ENCODE measurements at regions not wholly inside any gene's neighbourhood (a gene's known extent, or its start where the extent isn't known, plus 50 kb on each side); places are given as distances from the start of the nearest gene placed in this dataset.
"Not testable (repeated sequence)": the region's sequence is repeated elsewhere in the genome, so short reads cannot be mapped to it uniquely, and the experiment has no call there.

GRCh38 chr1:121443001-121443540 is 258.3 kb downstream of the SRGAP2C start:
- DNase-seq (no peak), ATAC-seq (no peak)
- 78% methylated on average over 4 of the region's 4 CpGs for WGBS
- H3K4me1 ChIP-seq (ENCODE audit: control insufficient read depth, insufficient read depth, low read length), result no peaks in the 10 kb centered on the region
- no peaks in the 10 kb centered on the region for H3K27me3 ChIP-seq (ENCODE audit: control insufficient read depth, insufficient read depth)
- H3K4me3 ChIP-seq (ENCODE audit: low read length), result no peak overlapping the region
- intact Hi-C loops (cut with DNase I), result no loop called here
- H3K9me3 ChIP-seq (ENCODE audit: control insufficient read depth, low read length), result no peaks in the 10 kb centered on the region
- H3K27ac ChIP-seq (ENCODE audit: low read length), result no peak overlapping the region

DNA sequence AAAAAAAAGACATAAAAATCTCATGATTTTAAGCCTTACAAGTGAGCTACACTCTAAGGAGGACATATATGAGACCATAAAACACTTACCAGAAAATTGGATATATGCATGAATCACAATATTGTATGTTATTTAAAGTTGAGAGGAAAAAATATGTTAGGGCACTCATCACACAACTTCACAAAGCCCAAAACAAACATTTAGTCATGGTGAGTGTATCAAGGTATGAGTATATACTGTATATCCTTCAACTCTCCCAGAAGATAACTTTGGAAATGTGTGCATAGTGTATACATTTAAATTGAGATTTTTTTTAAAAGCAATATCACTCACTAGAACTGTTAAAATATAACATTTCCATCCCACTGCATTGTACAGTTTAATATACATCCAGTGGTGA is 259.3 kb downstream of the SRGAP2C start:
- no peak for ATAC-seq
- no peaks in the 10 kb centered on the region for H3K4me1 ChIP-seq (ENCODE audit: control insufficient read depth, insufficient read depth, low read length)
- no peaks in the 10 kb centered on the region for H3K9me3 ChIP-seq (ENCODE audit: control insufficient read depth, low read length)
- DNase-seq, result no peak
- H3K4me3 ChIP-seq (ENCODE audit: low read length), result no peak overlapping the region
- intact Hi-C loops (cut with DNase I), result no loop called here
- no peak overlapping the region for H3K27ac ChIP-seq (ENCODE audit: low read length)
- no peaks in the 10 kb centered on the region for H3K27me3 ChIP-seq (ENCODE audit: control insufficient read depth, insufficient read depth)

DNA sequence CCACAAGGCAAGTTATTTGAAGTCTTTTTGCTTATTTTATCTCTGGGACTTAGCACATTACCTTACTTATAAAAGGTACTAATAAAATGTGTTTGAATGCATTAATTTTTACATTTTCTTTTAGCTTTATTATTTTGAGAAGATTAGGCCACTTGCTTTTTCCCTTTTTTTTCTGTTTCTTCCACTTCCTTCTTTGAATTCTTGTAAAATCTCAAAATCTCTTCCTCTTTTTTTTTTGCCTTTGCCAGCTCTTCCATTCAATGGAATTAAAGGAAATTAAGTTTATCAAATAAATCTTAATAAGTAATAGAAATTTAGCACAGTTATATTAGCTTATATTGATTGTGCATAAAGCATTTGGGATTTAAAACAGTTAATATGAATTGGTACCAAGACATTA is 260.9 kb downstream of the SRGAP2C start:
- no peak for DNase-seq
- intact Hi-C loops (cut with DNase I), result no loop called here
- no peaks in the 10 kb centered on the region for H3K9me3 ChIP-seq (ENCODE audit: control insufficient read depth, low read length)
- no peaks in the 10 kb centered on the region for H3K27me3 ChIP-seq (ENCODE audit: control insufficient read depth, insufficient read depth)
- no peak for ATAC-seq
- H3K4me3 ChIP-seq (ENCODE audit: low read length), result no peak overlapping the region
- no peak overlapping the region for H3K27ac ChIP-seq (ENCODE audit: low read length)
- H3K4me1 ChIP-seq (ENCODE audit: control insufficient read depth, insufficient read depth, low read length), result no peaks in the 10 kb centered on the region

DNA sequence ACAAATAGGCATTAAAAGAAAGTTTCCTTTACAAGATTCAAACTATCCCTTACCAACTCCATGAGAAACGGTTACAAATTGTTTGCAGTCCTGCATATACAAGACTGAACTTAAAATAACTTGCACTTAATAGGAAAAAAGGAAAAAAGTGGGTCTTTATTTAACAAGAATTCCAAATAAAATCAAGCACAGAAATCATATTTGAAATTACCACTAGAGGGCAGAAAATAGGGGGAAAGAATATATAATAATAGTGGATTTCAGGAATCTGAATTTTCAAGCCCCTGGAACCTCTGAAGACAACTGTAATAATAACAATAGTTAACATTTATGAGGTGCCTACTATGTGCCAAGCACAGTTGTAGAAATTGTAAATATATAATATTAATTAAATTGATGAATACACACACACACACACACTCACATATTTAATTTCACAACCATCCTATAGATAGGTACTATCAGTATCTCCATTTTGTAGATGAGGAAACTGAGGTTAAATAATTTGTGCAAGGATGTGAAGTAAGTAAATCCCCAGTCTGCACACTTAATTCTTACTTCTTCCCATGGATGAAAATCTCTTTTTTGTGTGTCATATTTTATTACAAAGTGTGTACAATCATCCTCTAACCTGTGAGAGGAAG is 262.6 kb downstream of the SRGAP2C start:
- H3K27ac ChIP-seq (ENCODE audit: low read length); H3K9me3 ChIP-seq (ENCODE audit: control insufficient read depth, low read length); DNase-seq; intact Hi-C loops (cut with DNase I); ATAC-seq; H3K4me1 ChIP-seq (ENCODE audit: control insufficient read depth, insufficient read depth, low read length); H3K4me3 ChIP-seq (ENCODE audit: low read length); H3K27me3 ChIP-seq (ENCODE audit: control insufficient read depth, insufficient read depth): not testable (repeated sequence)
- 11% methylated on average over 1 of the region's 1 CpG for WGBS

DNA sequence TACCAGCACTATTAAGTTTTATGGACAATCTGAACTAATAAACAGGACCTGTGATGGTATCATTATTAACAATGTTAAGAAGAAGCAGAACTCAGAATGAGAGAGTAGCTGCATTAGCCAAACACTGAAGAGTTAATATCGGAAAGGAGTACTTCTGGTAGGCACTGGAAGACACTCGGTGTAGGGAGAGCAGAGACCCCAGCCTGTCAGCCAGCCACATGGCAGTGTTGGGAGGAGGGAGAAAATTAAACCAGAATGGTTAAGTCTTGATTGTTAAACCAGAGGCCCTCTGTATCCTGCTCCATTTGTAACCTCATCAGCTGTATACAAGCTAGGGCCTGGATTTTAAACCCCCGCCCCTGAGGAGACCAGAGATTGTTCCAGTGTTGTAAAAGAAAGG is 263.3 kb downstream of the SRGAP2C start:
- WGBS, result 84% methylated on average over 3 of the region's 3 CpGs
- intact Hi-C loops (cut with DNase I); H3K9me3 ChIP-seq (ENCODE audit: control insufficient read depth, low read length); H3K4me1 ChIP-seq (ENCODE audit: control insufficient read depth, insufficient read depth, low read length); H3K4me3 ChIP-seq (ENCODE audit: low read length); DNase-seq; ATAC-seq; H3K27ac ChIP-seq (ENCODE audit: low read length); H3K27me3 ChIP-seq (ENCODE audit: control insufficient read depth, insufficient read depth): not testable (repeated sequence)

GRCh38 chr1:121448851-121449250 is 264.1 kb downstream of the SRGAP2C start:
- Histone ChIP-seq H3K4me3 (ENCODE audit: low read length) (no peak overlapping the region), H3K9me3 (ENCODE audit: control insufficient read depth, low read length) (no peaks in the 10 kb centered on the region), H3K27me3 (ENCODE audit: control insufficient read depth, insufficient read depth) (no peaks in the 10 kb centered on the region), H3K27ac (ENCODE audit: low read length) (no peak overlapping the region), H3K4me1 (ENCODE audit: control insufficient read depth, insufficient read depth, low read length) (no peaks in the 10 kb centered on the region)
- ATAC-seq (no peak), DNase-seq (no peak)
- intact Hi-C loops (cut with DNase I), result no loop called here
- 91% methylated on average over 2 of the region's 2 CpGs for WGBS

DNA sequence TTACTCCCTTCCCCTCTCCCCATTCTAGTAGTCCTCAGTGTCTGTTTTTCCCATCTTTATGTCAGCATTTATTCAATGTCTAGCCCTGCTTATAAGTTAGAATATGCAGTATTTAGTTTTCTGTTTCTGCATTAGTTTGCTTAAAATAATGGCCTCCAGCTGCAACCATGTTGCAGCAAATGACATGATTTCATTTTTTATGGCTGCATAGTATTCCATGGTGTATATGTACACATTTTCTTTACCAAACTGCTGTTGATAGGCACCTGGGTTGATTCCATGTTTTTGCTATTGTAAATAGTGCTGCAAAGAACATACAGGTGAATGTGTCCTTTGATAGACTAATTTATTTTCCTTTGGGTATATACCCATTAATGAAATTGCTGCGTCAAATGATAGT is 267.7 kb downstream of the SRGAP2C start:
- Histone ChIP-seq H3K4me3 (ENCODE audit: low read length) (no peak overlapping the region), H3K27ac (ENCODE audit: low read length) (no peak overlapping the region), H3K4me1 (ENCODE audit: control insufficient read depth, insufficient read depth, low read length) (no peaks in the 10 kb centered on the region), H3K9me3 (ENCODE audit: control insufficient read depth, low read length) (no peaks in the 10 kb centered on the region), H3K27me3 (ENCODE audit: control insufficient read depth, insufficient read depth) (no peaks in the 10 kb centered on the region)
- WGBS, result 100% methylated on average over 1 of the region's 1 CpG
- intact Hi-C loops (cut with DNase I), result no loop called here
- no peak for DNase-seq
- ATAC-seq, result no peak

DNA sequence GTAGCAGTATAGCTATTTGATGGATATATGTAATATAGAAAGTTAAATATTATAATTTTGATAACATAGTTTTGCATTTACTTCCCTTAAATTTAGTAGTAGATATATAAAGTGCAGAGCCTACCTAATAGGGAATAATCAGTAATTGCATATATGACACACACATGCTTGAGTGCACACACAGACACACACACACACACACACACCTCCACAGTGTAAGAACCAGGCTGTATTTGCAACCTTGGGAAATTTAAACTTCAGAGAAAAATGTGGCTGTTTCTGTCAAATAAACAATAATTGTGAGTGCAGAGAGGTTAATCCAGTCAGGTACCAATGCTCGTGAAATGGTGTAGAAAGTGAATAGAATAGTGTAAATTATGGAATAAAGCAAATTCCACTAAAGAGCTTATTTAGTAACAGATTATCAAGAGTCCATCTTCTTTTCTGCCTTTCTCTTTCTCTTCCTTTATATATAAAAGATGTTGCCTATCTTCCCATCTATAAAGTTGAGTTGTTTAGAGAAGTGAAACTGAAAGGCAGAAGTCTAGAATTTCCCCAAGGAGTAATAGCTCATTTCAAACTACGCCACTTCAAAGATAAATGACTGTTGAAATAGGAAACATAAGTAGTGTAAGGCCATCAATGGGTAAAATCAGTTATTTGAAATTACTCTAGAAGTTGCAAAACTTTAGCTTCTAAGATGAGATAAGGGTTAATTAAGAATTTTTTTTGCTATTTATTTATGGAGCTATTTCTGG is 273.7 kb downstream of the SRGAP2C start:
- Histone ChIP-seq H3K27me3 (ENCODE audit: control insufficient read depth, insufficient read depth) (no peaks in the 10 kb centered on the region), H3K4me1 (ENCODE audit: control insufficient read depth, insufficient read depth, low read length) (no peaks in the 10 kb centered on the region), H3K27ac (ENCODE audit: low read length) (no peak overlapping the region), H3K9me3 (ENCODE audit: control insufficient read depth, low read length) (no peaks in the 10 kb centered on the region), H3K4me3 (ENCODE audit: low read length) (no peak overlapping the region)
- 49% methylated on average over 2 of the region's 2 CpGs for WGBS
- ATAC-seq, result no peak
- no peak for DNase-seq
- intact Hi-C loops (cut with DNase I), result no loop called here

DNA sequence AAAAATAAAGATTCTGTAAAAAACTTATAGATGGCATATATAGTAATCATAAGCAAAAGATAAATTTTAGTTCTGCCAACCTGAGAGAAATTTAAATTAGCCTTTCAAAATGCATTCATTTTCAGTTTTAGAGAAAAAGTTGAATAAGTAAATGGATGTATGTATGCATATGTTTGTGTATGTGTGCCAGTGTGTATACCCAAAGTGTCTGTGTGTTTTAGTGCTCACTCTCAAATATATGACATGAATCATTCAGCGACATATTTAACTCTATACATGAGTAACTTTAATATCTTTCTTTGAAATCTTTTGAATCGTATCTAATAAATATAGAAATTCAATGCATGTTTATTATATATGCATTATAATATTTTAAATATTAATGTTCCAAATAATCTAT is 274.5 kb downstream of the SRGAP2C start:
- 81% methylated on average over 2 of the region's 2 CpGs for WGBS
- H3K27ac ChIP-seq (ENCODE audit: low read length), result no peak overlapping the region
- DNase-seq, result no peak
- no peak overlapping the region for H3K4me3 ChIP-seq (ENCODE audit: low read length)
- H3K4me1 ChIP-seq (ENCODE audit: control insufficient read depth, insufficient read depth, low read length), result no peaks in the 10 kb centered on the region
- no peaks in the 10 kb centered on the region for H3K27me3 ChIP-seq (ENCODE audit: control insufficient read depth, insufficient read depth)
- H3K9me3 ChIP-seq (ENCODE audit: control insufficient read depth, low read length), result no peaks in the 10 kb centered on the region
- no peak for ATAC-seq
- intact Hi-C loops (cut with DNase I), result no loop called here

GRCh38 chr1:121469395-121469794 is 284.6 kb downstream of the SRGAP2C start:
- H3K27ac ChIP-seq (ENCODE audit: low read length); intact Hi-C loops (cut with DNase I); H3K4me1 ChIP-seq (ENCODE audit: control insufficient read depth, insufficient read depth, low read length); H3K4me3 ChIP-seq (ENCODE audit: low read length); ATAC-seq; DNase-seq; H3K27me3 ChIP-seq (ENCODE audit: control insufficient read depth, insufficient read depth); H3K9me3 ChIP-seq (ENCODE audit: control insufficient read depth, low read length): not testable (repeated sequence)
- WGBS, result 48% methylated on average over 1 of the region's 1 CpG

- DNase-seq; H3K27ac ChIP-seq (ENCODE audit: low read length); intact Hi-C loops (cut with DNase I); H3K4me1 ChIP-seq (ENCODE audit: control insufficient read depth, insufficient read depth, low read length); H3K9me3 ChIP-seq (ENCODE audit: control insufficient read depth, low read length); ATAC-seq; H3K27me3 ChIP-seq (ENCODE audit: control insufficient read depth, insufficient read depth); H3K4me3 ChIP-seq (ENCODE audit: low read length): not testable (repeated sequence)
- WGBS, result 73% methylated on average over 2 of the region's 2 CpGs
Measured at GRCh38 chr1:121470401-121470800, 285.6 kb downstream of the SRGAP2C start.

Measured in right cardiac atrium (tissue), 5 donors.